KMS-11 (cell line): ENCODE measurements at regions not wholly inside any gene's neighbourhood (a gene's known extent, or its start where the extent isn't known, plus 50 kb on each side); places are given as distances from the start of the nearest gene placed in this dataset.

Experiments used
- H2AFZ ChIP-seq: fragments of 200-600 bp; sonication (generic); 2 replicates; pipeline ENCODE4 v1.6.1; 2016; ENCODE audit warnings: antibody characterized with exemption, mixed run types, low read depth
- H3K27ac ChIP-seq: fragments of 200-600 bp; sonication (generic); 2 replicates; pipeline ENCODE4 v1.6.1; 2016; ENCODE audit warnings: mild to moderate bottlenecking, mixed run types
- H3K27me3 ChIP-seq: fragments of 200-600 bp; sonication (generic); 2 replicates; pipeline ENCODE4 v1.6.1; 2017; ENCODE audit warnings: mild to moderate bottlenecking, low read depth, mixed run types, moderate library complexity; ENCODE audit not compliant: insufficient read depth
- H3K36me3 ChIP-seq: fragments of 200-600 bp; sonication (generic); 2 replicates; pipeline ENCODE4 v1.6.1; 2017; ENCODE audit warnings: mild to moderate bottlenecking, mixed run types; ENCODE audit not compliant: insufficient read depth
- H3K4me1 ChIP-seq: fragments of 200-600 bp; sonication (generic); 2 replicates; pipeline ENCODE4 v1.6.1; 2016; ENCODE audit warnings: mild to moderate bottlenecking, low read depth, mixed run types; ENCODE audit not compliant: poor library complexity, severe bottlenecking
- H3K4me2 ChIP-seq: fragments of 200-600 bp; sonication (generic); 2 replicates; pipeline ENCODE4 v1.7.0; 2016; ENCODE audit warnings: mild to moderate bottlenecking, mixed run types
- H3K4me3 ChIP-seq: fragments of 200-600 bp; sonication (generic); IDR thresholded peaks from 2 replicates; pipeline ENCODE4 v1.6.1; 2017; ENCODE audit warnings: low read depth, low read length, mixed read lengths; ENCODE audit not compliant: insufficient read depth
- H3K79me2 ChIP-seq: fragments of 200-600 bp; sonication (generic); 2 replicates; pipeline ENCODE4 v1.6.1; 2016; ENCODE audit warnings: low read depth, mixed run types; ENCODE audit not compliant: insufficient read depth
- H3K9ac ChIP-seq: fragments of 200-600 bp; sonication (generic); 2 replicates; pipeline ENCODE4 v1.6.1; 2016; ENCODE audit warnings: mild to moderate bottlenecking, mixed run types
- H4K20me1 ChIP-seq: fragments of 200-600 bp; sonication (generic); 2 replicates; pipeline ENCODE4 v1.6.1; 2016; ENCODE audit warnings: mild to moderate bottlenecking, mixed run types; ENCODE audit not compliant: insufficient read depth
- TF ChIP-seq, protein P1 (sequence below): fragments of 200-600 bp; sonication (generic); conservative IDR thresholded peaks from 2 replicates; pipeline ENCODE4 v1.6.1; 2017; ENCODE audit warnings: low read depth, mild to moderate bottlenecking, antibody characterized with exemption, low read length, moderate library complexity, mixed read lengths

DNA sequence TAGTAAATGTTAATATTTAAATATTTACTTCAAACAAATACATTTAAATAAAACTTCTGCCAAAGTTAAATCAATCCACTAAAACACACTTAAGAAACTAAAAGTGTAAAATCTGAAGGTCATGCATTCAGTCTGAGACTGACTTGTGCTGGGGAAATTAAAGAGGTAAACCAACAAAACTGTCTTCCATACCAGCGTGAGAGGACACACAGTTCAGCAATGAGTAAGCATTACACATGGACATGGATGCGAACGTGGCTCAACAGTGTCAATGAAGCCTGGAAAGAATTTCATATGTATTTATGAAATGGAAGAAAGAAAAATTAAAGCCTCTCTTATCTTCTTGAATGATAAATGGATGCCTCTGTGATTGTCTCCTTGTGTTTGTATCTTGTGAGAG, 1052.3 kb downstream of the AACS start:
- H3K4me3 ChIP-seq, result no peak overlapping the region
- TF ChIP-seq, protein P1, sequence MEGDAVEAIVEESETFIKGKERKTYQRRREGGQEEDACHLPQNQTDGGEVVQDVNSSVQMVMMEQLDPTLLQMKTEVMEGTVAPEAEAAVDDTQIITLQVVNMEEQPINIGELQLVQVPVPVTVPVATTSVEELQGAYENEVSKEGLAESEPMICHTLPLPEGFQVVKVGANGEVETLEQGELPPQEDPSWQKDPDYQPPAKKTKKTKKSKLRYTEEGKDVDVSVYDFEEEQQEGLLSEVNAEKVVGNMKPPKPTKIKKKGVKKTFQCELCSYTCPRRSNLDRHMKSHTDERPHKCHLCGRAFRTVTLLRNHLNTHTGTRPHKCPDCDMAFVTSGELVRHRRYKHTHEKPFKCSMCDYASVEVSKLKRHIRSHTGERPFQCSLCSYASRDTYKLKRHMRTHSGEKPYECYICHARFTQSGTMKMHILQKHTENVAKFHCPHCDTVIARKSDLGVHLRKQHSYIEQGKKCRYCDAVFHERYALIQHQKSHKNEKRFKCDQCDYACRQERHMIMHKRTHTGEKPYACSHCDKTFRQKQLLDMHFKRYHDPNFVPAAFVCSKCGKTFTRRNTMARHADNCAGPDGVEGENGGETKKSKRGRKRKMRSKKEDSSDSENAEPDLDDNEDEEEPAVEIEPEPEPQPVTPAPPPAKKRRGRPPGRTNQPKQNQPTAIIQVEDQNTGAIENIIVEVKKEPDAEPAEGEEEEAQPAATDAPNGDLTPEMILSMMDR, result no peak
- H3K9ac ChIP-seq, result no peak overlapping the region
- H3K27ac ChIP-seq, result no peak overlapping the region
- H3K4me2 ChIP-seq, result no peak overlapping the region
- no peaks in the 10 kb centered on the region for H3K36me3 ChIP-seq
- no peak overlapping the region for H2AFZ ChIP-seq
- no peaks in the 10 kb centered on the region for H3K79me2 ChIP-seq
- H4K20me1 ChIP-seq, result no peaks in the 10 kb centered on the region
- no peaks in the 10 kb centered on the region for H3K4me1 ChIP-seq
- H3K27me3 ChIP-seq, result no peaks in the 10 kb centered on the region

DNA sequence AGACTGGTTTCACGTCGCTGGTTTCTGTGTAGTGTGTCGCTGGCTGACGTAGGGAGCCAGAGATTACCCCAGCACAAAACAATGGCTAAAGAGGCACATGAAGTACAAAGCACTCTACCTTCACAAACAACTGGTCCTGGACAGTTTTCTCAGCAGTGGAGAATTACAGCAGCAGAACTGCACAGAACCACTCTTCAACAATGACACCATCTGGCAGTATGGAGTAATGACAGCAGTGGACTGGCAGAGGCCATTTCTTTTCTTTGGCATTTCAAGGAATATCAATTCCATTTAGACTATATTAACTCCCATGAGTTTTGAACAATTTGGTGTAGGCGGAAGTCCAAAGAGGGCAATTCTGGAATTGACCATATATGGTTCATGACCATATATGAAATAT, 1074.1 kb downstream of the AACS start:
- H2AFZ ChIP-seq, result no peak overlapping the region
- H3K27ac ChIP-seq, result no peak overlapping the region
- H3K4me2 ChIP-seq, result no peak overlapping the region
- TF ChIP-seq, protein P1, result no peak
- H4K20me1 ChIP-seq, result no peaks in the 10 kb centered on the region
- no peak overlapping the region for H3K9ac ChIP-seq
- H3K36me3 ChIP-seq, result no peaks in the 10 kb centered on the region
- no peak overlapping the region for H3K4me3 ChIP-seq
- no peaks in the 10 kb centered on the region for H3K79me2 ChIP-seq
- no peaks in the 10 kb centered on the region for H3K4me1 ChIP-seq
- no peaks in the 10 kb centered on the region for H3K27me3 ChIP-seq

DNA sequence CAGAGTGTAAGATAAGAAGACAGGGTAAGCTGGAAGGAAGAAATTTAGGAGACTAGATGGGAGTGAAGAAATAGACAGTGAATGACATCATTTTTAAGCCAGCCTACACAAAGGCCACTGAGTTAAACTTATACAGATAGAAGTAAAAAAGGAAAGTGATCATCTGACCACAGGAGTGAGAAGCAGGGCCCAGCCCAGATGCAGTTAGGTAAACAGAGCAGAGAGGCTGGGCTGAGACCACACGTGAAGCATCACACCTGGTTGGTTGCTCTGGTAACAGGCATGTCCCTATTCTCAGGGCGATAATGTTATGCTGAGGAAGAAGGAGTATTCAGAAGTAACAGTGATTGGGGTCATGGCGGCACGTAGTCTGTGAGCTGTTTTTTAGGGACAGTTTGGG, 1079.4 kb downstream of the AACS start:
- Histone ChIP-seq H3K4me3 (no peak overlapping the region), H3K27ac (no peak overlapping the region), H3K4me2 (no peak overlapping the region), H4K20me1 (no peaks in the 10 kb centered on the region), H3K4me1 (no peaks in the 10 kb centered on the region), H3K9ac (no peak overlapping the region), H3K27me3 (no peaks in the 10 kb centered on the region), H2AFZ (no peak overlapping the region), H3K36me3 (no peaks in the 10 kb centered on the region), H3K79me2 (no peaks in the 10 kb centered on the region)
- TF ChIP-seq, protein P1, result no peak

DNA sequence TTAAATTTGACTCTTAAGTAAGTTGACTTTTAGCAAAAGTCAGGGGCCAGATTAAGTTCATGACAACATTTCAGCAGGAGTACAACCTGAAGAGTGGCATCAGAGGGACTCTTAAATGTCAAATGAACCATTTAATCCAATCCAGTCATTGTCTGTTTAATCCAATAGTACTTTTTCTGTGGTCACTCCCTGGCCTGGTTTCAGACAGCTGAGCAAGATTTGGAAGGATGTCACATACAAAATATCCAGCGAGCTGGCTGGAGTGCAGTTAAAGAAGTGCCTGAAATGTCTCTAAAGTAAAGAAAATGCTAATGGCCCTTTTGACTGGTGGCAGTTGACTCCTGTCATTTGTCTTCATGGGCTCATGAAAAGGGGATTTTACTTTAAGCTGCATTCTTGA, 1082.1 kb downstream of the AACS start:
- Histone ChIP-seq H3K36me3 (no peaks in the 10 kb centered on the region), H3K4me2 (no peak overlapping the region)

More for the DNA sequence above, 1082.1 kb downstream of the AACS start:
- TF ChIP-seq, protein P1, result no peak
- Histone ChIP-seq H3K27me3 (no peaks in the 10 kb centered on the region), H3K9ac (no peak overlapping the region), H4K20me1 (no peaks in the 10 kb centered on the region), H3K79me2 (no peaks in the 10 kb centered on the region), H3K27ac (no peak overlapping the region), H3K4me3 (no peak overlapping the region), H2AFZ (no peak overlapping the region), H3K4me1 (no peaks in the 10 kb centered on the region)
